Fibroblast of mammary gland (primary cell): ENCODE measurements at regions not wholly inside any gene's neighbourhood (a gene's known extent, or its start where the extent isn't known, plus 50 kb on each side); places are given as distances from the start of the nearest gene placed in this dataset.

Source experiments
- DNase-seq: peaks from one replicate; pipeline ENCODE4 v3.0.0-alpha.2; 2010; ENCODE audit warnings: low read depth
- H3K4me3 ChIP-seq: 2 replicates; pipeline ENCODE4 v1.5.1; 2011; ENCODE audit warnings: low read depth, mild to moderate bottlenecking, low read length, moderate library complexity; ENCODE audit not compliant: control insufficient read depth
- CTCF ChIP-seq: conservative IDR thresholded peaks from 2 replicates; pipeline ENCODE4 v1.5.1; 2011; ENCODE audit warnings: low read depth, low read length, inconsistent platforms; ENCODE audit not compliant: control insufficient read depth, insufficient read depth

- no peak for TF ChIP-seq CTCF
- H3K4me3 ChIP-seq: no peak overlapping the region
- DNase-seq: no peak
These were observed 317.4 kb downstream of the SLC4A3 start for GRCh38 chr2:219944866-219945265.

GRCh38 chr2:219946021-219946420 lies 318.6 kb downstream of the SLC4A3 start:
- no peak for DNase-seq
- TF ChIP-seq CTCF: no peak
- no peak overlapping the region for H3K4me3 ChIP-seq

GRCh38 chr2:219946529-219946928 lies 319.1 kb downstream of the SLC4A3 start:
- no peak overlapping the region for H3K4me3 ChIP-seq
- DNase-seq: no peak
- no peak for TF ChIP-seq CTCF

GRCh38 chr2:219947575-219947974 lies 320.1 kb downstream of the SLC4A3 start:
- no peak for TF ChIP-seq CTCF
- H3K4me3 ChIP-seq: no peak overlapping the region
- peak; percentile 28 for DNase-seq

GRCh38 chr2:219949053-219949452 lies 321.6 kb downstream of the SLC4A3 start:
- no peak for TF ChIP-seq CTCF
- no peak for DNase-seq
- H3K4me3 ChIP-seq: no peak overlapping the region

GRCh38 chr2:219951099-219951498 lies 323.7 kb downstream of the SLC4A3 start:
- H3K4me3 ChIP-seq: no peak overlapping the region
- TF ChIP-seq CTCF: no peak
- no peak for DNase-seq

- peak; percentile 45 for DNase-seq
- TF ChIP-seq CTCF: no peak
- no peak overlapping the region for H3K4me3 ChIP-seq
These were observed 326.9 kb downstream of the SLC4A3 start for GRCh38 chr2:219954331-219954730.
